GM11168 (cell line): ENCODE measurements at regions not wholly inside any gene's neighbourhood (a gene's known extent, or its start where the extent isn't known, plus 50 kb on each side); places are given as distances from the start of the nearest gene placed in this dataset.
"Not testable (repeated sequence)": the region's sequence is repeated elsewhere in the genome, so short reads cannot be mapped to it uniquely, and the experiment has no call there.

Experiments
- in situ Hi-C: fragments of 300-500 bp; cut with MboI; formaldehyde crosslinking; loops from one replicate; pipeline ENCODE4 v1.12.0; 2022; ENCODE audit warnings: low sequenced_read_pairs; ENCODE audit not compliant: unreplicated experiment

DNA sequence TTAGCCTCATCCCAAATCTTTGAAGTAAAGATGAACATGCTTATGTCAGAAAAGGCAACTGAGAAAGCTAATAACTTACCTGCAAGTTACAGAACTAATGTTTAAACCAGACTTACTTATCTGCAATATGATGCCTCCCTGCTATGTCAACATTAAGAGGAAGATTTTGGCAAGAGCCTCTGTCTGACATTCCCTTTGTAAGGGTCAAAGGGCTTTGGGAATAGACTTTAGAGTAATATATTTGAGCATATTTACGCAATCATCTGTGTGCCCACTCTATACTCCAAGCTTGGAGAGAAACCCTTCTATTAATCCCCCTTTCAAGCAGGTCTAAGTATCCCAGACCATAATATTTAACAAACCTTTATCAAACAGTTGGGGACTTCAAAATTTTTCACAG, 389.4 kb downstream of the NPIPA8 start:
- in situ Hi-C loops, result loop anchor here (10.0 kb wide), 1 partner anchor 122 kb away; no protein-coding TSS in a partner anchor

DNA sequence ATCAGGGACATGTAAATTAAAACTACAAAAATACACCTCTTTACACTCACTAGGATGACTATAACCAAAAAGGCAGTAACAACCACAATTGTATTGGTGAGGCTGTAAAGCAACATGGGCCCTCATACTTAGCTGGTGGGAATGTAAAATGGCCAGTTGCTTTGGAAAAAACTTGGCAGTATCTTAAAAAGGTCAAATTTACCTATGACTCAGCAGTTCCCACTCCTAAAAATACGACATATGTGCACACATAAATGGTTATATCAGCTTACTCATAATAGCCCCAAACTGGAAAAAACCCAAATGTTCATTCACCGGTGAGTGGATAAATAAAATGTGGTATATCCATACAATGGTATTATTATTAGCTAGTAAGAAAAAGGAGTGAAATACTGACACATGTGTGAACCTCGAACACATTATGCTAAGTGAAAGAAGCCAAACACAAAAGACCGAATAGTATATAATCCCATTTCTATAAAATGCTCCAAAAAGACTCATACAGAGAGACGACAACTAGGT, 391.4 kb downstream of the NPIPA8 start:
- in situ Hi-C loops, result loop anchor here (10.0 kb wide), 1 partner anchor 120 kb away; no protein-coding TSS in a partner anchor

DNA sequence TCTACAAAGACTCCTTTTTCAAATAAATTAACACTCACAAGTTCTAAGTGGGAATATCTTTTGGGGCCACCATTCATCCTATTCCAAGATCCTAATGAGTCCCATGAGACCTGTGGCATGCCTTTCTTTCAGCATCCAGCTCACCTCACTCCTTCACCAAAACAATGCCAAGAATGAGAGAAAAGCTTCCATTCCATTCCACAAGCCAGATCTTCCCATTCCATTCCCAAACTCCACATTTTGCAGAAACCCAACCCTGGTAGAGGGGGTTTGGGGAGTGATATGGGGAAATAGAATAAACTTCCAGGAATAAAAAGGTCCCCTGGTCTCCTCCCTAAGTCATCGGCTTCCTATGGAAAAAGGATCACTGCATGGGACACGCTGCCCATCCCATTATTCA, 392.2 kb downstream of the NPIPA8 start:
- in situ Hi-C loops, result loop anchor here (10.0 kb wide), 1 partner anchor 120 kb away; no protein-coding TSS in a partner anchor

DNA sequence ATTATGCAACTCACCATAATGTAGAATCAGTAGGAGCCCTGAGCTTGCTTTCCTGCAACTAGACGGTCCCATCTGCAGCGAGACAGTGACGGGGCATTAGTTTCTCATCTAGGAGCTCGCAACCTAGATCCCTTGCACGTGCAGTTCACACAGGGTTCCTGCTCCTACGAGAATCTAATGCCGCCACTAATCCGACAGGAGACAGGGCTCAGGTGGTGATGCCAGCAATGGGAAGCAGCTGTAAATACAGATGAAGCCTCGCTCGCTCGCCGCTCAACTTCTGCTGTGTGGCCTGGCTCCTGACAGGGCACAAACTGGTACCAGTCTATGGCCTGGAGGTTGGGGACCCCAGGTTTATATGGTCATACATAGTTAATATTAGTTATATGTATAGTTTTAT, 394.5 kb downstream of the NPIPA8 start:
- in situ Hi-C loops, result loop anchor here (10.0 kb wide), 1 partner anchor 117 kb away; no protein-coding TSS in a partner anchor

DNA sequence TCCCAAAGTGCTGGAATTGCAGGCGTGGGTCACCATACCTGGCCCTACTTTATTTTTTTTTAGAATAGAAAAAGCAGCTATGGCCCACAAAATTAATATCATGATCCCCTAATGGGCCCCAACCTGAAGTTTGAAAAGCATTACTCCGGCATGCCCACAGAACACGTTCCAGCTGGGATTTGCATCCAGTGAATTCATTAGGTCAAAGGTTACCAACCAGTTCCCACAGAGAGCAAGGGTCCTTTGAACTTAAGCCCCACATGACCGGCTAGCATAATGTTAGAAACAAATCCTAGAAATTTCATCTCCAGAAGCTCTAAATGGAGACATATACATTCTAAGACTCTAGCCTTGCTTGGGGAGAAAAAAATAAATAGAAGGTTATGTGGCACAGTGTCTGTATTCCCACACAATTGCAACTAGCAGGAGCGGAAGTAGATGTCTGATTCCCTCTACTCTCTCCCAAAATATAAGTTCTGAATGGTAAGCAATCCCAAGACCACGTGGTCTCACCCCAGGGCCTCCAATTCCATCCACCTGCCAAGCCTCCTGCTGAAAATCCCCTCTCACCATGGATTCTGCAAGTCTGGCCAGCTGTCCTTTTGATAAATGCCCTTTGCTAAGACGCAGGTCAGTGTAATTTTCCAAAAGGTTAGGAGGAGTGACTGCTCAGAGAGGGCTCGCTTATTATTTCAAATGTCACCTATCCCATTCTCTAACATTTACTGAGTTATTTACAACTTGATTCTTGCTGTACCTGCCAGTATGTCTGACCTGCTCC, 395.8 kb downstream of the NPIPA8 start:
- in situ Hi-C loops, result loop anchor here (10.0 kb wide), 1 partner anchor 116 kb away; no protein-coding TSS in a partner anchor

DNA sequence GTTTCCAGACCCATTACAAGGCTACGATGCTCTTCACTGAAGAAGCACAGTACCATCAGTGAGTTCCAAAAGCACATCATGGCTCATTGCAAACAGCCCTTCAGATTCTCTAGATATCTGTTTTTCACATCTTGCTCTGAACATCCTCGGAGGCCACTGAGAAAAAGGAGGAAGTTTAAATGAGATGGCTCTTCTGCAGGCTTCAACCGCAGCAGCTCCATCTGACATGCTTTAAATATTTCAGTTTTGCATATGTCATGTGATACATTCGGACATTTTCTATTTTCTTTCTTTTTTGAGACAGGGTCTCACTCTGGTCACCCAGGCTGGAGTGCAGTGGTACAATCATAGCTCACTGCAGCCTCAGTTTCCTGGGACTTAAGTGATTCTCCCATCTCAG, 396.8 kb downstream of the NPIPA8 start:
- in situ Hi-C loops, result loop anchor here (10.0 kb wide), 1 partner anchor 115 kb away; no protein-coding TSS in a partner anchor

DNA sequence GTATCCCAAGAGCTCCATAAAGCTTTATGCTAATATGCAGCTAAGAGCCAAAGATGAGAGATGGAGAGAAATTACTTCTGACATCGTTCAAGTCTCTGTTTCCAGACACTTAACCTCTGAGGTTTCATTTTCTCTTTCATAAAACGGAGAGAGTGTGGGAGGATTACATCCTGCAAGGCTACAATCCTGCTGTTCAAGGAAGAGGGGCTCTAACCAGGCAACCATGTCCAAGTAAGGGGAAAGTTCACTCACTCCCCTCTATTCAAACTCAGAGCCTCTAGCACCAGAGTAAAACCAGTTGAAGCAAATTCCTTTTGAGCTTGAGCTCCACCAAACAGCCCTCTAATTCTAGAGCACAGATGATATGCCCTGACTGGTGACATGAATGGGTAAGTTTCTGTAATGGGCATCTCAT, 397.4 kb downstream of the NPIPA8 start:
- in situ Hi-C loops, result no loop called here

DNA sequence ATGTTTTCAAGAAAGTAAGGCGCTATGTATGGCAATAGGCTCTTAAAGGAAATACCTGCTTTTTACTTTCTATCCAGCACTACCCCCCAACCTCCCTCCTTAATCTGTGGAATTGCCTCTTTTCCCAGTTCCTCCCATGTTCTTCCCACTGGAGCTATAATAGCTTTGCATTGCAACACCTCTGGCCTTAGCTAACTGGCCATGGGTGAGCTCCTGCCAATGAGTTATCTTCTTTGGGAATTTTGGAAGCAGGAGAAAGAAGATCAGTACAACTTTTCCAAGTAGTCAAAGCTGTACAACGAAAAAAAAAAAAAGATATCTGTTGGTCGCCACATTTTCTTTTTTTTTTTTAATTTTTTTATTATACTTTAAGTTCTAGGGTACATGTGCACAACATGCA, 398.0 kb downstream of the NPIPA8 start:
- in situ Hi-C loops, result no loop called here

DNA sequence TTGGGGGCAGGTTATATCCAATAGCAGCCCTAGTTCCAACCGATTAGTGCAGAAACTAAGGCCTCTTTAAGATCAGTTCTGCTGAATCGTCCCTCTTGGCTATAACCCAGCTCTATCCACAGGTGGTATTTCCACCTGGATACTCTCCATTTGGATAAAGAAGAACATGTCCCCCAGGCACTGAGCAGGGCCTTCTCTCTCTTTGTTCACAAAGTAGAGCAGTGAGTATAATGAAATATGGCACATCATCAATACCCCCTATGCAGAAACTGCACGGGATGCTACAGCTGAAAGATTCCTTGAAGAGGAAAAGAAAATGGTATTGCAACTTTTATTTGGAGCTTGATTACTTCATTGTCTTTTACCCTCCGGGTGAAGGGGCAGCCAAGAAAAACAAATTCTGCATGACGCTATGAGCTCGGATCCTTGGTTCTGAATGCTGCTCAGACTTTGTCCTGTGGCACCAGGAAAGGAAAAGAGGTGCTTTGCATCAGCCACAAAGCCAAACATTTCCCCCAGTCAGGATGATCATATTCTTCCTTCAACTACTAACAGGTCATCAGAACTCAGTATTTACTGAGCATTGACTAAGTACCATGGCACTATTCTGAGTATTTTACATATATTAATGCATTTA, 399.7 kb downstream of the NPIPA8 start:
- in situ Hi-C loops, result no loop called here

DNA sequence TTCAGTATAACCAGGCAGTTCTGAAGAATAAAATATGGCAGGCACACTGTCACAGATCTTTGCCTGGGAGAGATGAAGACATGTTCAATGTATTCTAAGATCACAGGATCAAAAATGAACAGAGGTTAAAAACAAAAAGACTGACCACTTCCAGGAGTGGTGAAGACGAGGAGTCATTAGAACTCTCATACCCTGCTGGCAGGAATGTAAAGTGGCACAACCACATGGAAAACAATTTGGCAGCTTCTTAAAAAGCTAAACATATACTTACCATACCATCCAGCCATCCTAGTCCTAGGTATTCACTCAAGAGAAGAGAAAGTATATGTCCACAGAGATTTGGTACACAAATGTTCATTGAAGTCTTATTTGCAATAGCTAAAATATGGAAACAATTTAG, 406.3 kb downstream of the NPIPA8 start:
- in situ Hi-C loops, result no loop called here

DNA sequence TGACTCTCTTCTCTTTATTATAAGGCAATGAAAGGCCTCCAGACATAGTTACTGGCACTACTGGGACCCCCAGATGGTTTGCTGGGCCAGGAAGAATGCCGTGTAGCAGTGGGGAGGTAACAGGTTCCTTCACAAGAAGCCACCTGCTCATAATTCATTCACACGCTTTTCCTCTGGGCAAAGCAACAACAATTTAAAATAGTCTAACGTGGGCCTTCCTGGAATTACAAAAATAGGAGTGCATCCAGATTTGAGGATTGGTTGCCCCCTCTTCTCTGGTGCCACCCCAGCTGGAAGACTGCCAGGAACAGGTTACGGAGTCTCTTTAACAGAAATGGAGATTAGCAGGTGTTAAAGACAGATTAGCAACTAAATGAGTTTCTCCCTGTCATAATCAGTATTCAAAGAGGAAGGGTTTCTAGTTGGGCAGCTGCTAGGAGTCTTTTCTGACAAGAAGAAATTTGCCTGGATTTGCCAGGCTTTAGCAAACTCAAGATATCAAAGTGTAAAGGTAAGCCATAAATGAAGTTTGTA, 409.6 kb downstream of the NPIPA8 start:
- in situ Hi-C loops, result no loop called here

DNA sequence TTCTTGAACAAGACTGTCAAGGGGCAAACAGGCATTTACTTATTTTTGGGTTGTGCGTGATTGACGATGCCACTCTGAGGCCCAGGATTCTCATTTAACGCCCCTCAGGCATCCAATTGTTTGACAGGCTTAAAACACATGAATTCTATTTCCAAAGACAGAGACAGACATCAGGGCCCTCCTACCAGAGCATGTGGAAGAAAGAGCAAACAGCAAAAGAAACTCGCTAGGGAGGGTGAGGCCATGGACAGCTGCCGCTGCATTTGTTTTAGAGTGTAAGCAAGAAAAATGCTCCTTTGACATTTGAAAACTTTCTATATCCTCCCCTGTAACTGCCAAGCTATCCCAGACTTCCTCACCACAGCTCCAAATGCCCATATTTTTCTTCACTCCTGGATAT, 410.1 kb downstream of the NPIPA8 start:
- in situ Hi-C loops, result no loop called here

DNA sequence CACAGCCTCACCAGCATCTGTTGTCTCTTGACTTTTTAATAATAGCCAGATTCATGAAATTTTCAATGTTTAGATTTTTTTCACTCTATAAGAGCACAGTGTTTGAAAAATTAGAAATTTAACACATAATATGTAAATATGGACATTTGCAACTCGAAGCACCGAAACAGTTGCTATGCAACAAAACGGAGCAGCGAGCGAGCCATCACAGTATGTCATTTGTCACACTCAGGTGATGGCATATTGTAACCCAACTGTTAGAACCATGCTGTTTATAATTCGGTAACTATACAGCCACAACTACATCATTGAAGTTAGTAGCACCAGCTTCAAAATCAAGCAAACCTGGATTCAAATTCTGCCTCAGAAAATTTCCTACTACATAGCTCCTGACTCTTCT, 410.8 kb downstream of the NPIPA8 start:
- in situ Hi-C loops, result no loop called here

DNA sequence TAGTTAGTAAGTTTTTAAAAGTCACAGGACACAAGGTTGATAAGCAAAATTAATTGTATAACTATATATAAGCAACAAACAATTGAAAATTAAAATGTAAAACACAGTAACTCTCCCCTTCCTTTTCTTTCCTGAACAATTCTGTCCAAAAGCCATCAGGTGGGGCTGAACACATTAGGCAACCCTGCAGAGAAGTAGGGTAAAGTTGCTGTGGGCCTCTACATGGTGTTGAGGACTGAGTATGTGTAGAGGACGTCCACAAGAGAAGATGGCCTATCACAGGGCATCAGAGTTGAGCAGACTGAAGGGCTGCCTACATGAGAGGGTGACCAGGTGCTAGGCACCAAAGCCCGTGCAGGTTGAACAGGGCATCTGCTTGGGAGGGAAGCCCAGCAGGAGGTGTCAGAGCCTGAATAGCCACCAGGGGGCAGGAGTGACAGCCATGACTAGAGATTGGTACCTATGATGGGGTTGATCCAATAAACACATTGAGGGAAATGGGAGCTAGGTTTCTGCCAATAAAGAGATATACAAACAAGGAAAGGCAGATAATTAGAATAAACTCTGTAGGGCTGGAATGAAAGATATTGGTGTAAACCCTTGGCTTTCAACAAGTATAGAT, 415.1 kb downstream of the NPIPA8 start:
- in situ Hi-C loops, result no loop called here

DNA sequence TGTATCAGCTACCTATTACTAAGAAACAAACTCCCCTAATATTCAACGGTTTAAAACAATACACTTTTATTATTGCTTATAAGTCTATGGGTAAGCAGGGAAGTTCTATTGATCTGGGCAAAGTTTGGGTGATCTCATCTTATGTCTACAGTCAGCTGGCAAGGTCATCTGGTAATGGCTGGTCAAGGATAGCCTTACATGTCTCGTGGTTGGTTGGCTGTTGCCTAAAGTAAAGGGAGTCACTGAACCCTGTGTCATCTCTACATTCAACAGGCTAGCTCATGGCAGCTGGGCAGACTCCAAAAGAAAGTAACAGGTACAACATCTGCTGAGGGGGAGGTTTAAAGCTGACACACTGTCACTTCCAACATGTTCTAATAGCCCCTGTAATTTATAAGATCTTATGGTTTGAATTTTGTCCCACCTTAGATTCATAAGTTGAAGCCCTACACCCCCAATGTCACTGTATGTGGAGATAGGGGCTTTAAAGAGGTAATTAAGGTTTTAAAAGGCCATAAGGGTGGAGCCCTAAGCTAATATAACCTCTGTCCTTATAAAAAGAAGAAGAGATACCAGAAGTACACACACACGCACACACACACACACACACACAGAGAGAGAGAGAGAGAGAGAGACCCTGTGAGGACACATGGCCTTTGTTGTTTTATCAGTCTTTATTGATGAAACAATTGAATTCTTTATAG, 419.1 kb downstream of the NPIPA8 start:
- in situ Hi-C loops, result no loop called here

DNA sequence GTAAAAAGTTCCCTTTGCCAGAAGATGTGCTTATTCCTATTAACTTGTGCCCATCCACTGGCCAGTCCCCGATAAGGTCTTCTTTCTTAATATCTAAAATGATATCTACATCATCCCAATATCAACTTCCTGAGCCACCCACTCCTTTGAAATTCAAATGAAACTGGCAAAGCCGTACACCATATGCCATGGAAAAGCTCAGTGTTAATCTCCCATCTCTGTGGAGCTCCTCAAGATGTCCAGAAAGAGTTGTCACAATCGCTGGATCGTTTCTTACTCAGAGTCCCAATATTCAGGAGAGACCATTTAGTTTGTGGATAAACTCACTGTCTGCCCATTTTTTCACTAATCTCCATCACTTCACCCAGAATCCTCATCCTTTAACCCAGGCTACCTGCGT, 420.7 kb downstream of the NPIPA8 start:
- in situ Hi-C loops, result no loop called here

DNA sequence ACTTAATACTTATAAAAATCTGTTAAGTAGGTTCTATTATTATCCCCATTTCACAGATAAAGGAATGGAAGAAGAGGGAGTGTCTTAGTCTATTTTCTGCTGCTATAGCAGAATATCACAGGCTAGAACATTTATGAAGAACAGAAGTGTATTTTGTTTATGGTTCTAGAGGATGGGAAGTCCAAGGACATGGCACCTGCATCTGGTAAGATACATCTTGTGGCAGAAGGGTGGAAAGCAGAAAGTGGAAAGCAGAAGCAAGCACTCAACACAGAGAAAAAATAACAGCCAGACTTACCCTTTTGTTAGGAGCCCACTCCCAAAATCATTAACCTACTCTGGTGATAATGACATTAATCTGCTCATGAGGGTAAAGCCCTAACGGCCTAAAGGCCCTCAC, 422.4 kb downstream of the NPIPA8 start:
- in situ Hi-C loops, result no loop called here

DNA sequence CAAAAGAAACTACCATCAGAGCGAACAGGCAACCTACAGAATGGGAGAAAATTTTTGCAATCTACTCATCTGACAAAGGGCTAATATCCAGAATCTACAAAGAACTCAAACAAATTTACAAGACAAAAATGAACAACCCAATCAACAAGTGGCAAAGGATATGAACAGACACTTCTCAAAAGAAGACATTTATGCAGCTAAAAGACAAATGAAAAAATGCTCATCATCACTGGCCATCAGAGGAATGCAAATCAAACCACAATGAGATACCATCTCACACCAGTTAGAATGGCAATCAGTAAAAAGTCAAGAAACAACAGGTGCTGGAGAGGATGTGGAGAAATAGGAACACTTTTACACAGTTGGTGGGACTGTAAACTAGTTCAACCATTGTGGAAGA, 425.0 kb downstream of the NPIPA8 start:
- in situ Hi-C loops, result not testable (repeated sequence)

DNA sequence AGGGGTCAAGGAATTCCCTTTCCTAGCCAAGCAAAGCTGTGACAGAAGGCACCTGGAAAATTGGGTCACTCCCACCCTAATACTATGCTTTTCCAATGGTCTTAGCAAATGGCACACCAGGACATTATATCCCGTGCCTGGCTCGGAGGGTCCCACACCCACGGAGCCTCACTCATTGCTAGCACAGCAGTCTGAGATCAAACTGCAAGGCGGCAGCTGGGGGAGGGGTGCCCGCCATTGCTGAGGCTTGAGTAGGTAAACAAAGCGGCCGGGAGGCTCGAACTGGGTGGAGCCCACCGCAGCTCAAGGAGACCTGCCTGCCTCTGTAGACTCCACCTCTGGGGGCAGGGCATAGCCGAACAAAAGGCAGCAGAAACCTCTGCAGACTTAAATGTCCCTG, 429.9 kb downstream of the NPIPA8 start:
- in situ Hi-C loops, result not testable (repeated sequence)

DNA sequence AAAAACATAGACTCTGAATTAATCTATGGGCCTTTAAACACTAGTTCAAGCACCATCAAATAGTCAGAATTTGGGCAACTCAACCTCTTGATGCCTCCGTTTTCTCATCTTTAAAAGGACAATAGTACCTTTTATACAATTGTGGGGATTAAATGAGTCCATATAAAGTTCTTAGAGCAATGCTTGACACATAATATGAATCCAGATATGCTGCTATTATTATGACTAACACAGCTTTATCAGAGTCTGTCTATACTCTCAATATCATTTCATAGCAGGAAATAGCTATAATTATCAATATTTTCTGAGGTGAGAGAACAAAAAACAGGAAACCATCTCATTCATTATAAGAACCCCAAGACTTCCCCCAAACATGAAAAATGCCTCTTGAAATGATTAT, 430.5 kb upstream of the XYLT1 start:
- in situ Hi-C loops, result no loop called here
